Heart left ventricle (tissue), 16 donors: ENCODE measurements at regions not wholly inside any gene's neighbourhood (a gene's known extent, or its start where the extent isn't known, plus 50 kb on each side); places are given as distances from the start of the nearest gene placed in this dataset.

Experiments
- ATAC-seq, 4 donors: fragments of 200-7000 bp; cut with Tn5 transposase; one replicate each; pipeline ENCODE4 v1.9.1; 2020 to 2022; ENCODE audit warnings: moderate library complexity in 4 of 4, mild to moderate bottlenecking in 3 of 4, moderate number of reproducible peaks in 1 of 4
- DNase-seq, 5 donors: peaks; one replicate each; pipeline ENCODE4 v3.0.0-alpha.2; 2020
- H3K27ac ChIP-seq, 12 donors: fragments of 200-600 bp; sonication (generic) in 4 of 12; one replicate each; pipeline versions ENCODE4 v1.5.0 to v1.8.0; 2016 to 2022; ENCODE audit warnings: mild to moderate bottlenecking in 2 of 12
- H3K27me3 ChIP-seq, 9 donors: fragments of 200-600 bp; sonication (generic) in 2 of 9; one replicate each; pipeline versions ENCODE4 v1.5.1 to v1.8.0; 2016 to 2022; ENCODE audit warnings: mild to moderate bottlenecking in 3 of 9
- H3K36me3 ChIP-seq, 9 donors: fragments of 200-600 bp; sonication (generic) in 2 of 9; one replicate each; pipeline versions ENCODE4 v1.5.0 to v1.8.0; 2018 to 2022; ENCODE audit warnings: mild to moderate bottlenecking in 2 of 9
- H3K4me1 ChIP-seq, 12 donors: fragments of 200-600 bp; sonication (generic) in 4 of 12; one replicate each; pipeline versions ENCODE4 v1.5.0 to v1.8.0; 2016 to 2022; ENCODE audit warnings: mild to moderate bottlenecking in 3 of 12
- H3K4me3 ChIP-seq, 12 donors: fragments of 200-600 bp; sonication (generic) in 4 of 12; one replicate each; pipeline versions ENCODE4 v1.5.0 to v1.8.0; 2017 to 2022; ENCODE audit warnings: mild to moderate bottlenecking in 9 of 12, moderate library complexity in 4 of 12
- H3K9me3 ChIP-seq, 12 donors: fragments of 200-600 bp; sonication (generic) in 4 of 12; one replicate each; pipeline versions ENCODE4 v1.5.0 to v1.8.0; 2016 to 2022; ENCODE audit warnings: mild to moderate bottlenecking in 1 of 12
- POLR2A ChIP-seq, 2 donors: fragments of 450-650 bp; IDR thresholded peaks; one replicate each; pipeline ENCODE4 v1.6.1; 2017; ENCODE audit warnings: antibody characterized with exemption in 2 of 2, mild to moderate bottlenecking in 2 of 2, moderate library complexity in 2 of 2
- WGBS, 4 donors: extraction: QIAGEN DNeasy Blood & Tissue Kit in 2 of 4; methylation state at CpG; one replicate each; pipeline versions ENCODE4 v1.1.5 to v1.1.7; 2013 to 2018; 5-methylcytosine and 5-hydroxymethylcytosine counted together
- intact Hi-C, 10 donors: fragments of 100-400 bp; cut with DNase I; formaldehyde crosslinking; loops; one replicate each; pipeline versions ENCODE4 v1.11.1 to v1.14.2; 2022
- TF ChIP-seq, protein P1 (sequence below), 12 donors: fragments of 200-600 bp; sonication (generic) in 4 of 12; IDR thresholded peaks; one replicate each; pipeline versions ENCODE4 v1.5.0 to v1.8.0; 2018 to 2022; ENCODE audit warnings: antibody characterized with exemption in 12 of 12, mild to moderate bottlenecking in 5 of 12
- donor health status: ischemic (EF 13 %, LVEDD 7.1; RV severe dilation, severe dysfunction).
- donor health status: healthy with polysubstance abuse.
- donor health status: DM: no; HTN: yes; CAD: no.
- donor health status: DM: no; HTN: no; CAD: no.
- donor health status: ischemic (EF 25% LVEDD 6.9; RV normal size, moderate dysfunction).
- donor health status: ischemic (EF 25% LVEDD 5.7; RV mildly dilated, moderate dysfunction).
- donor health status: healthy.
- donor health status: DM: yes; HTN: yes; CAD: no.
- donor health status: ischemic (EF 35%, LVEDD 5.7; RV mildly dilated, moderate dysfunction).
- donor health status: nonischemic (EF 11% LVEDD 7.7; RV severe dilation, severe dysfunction).
- donor health status: DM: yes; HTN: yes; CAD: no.
- donor health status: PGD.
- donor health status: ischemic (EF 29% LVEDD 5.4; RV normal size, mild dysfunction).
- donor health status: nonischemic (EF 23%, LVEDD 6.1; RV moderate dilation, normal function).

DNA sequence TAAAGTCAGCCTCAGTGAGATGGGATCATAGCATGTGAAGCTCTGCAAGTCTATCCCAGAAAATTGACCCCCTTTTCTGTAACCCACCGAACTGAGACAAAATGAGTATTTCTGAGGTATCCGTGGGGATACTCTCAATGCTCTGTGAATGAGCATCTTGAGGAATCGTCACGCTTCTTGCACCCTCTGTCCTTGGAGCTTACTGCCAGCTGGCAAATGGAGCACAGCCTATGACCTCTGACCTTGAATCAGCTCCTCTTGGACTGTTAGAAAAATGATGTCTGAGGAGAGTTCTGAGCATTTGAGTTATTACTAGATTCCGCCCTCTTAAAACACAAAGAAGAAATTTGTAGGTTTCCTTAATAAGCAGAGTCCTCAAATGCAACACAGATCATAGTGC, 342.1 kb downstream of the ZFHX3 start:
- Histone ChIP-seq H3K9me3 (peaks cover 0 to 20% (median 5%) of the 10 kb centered on the region in 12 donors), H3K27me3 (no peaks in the 10 kb centered on the region), H3K4me3 (no peak overlapping the region), H3K36me3 (no peaks in the 10 kb centered on the region), H3K27ac (no peak overlapping the region), H3K4me1 (no peaks in the 10 kb centered on the region)
- TF ChIP-seq, protein P1, sequence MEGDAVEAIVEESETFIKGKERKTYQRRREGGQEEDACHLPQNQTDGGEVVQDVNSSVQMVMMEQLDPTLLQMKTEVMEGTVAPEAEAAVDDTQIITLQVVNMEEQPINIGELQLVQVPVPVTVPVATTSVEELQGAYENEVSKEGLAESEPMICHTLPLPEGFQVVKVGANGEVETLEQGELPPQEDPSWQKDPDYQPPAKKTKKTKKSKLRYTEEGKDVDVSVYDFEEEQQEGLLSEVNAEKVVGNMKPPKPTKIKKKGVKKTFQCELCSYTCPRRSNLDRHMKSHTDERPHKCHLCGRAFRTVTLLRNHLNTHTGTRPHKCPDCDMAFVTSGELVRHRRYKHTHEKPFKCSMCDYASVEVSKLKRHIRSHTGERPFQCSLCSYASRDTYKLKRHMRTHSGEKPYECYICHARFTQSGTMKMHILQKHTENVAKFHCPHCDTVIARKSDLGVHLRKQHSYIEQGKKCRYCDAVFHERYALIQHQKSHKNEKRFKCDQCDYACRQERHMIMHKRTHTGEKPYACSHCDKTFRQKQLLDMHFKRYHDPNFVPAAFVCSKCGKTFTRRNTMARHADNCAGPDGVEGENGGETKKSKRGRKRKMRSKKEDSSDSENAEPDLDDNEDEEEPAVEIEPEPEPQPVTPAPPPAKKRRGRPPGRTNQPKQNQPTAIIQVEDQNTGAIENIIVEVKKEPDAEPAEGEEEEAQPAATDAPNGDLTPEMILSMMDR (IDR thresholded peaks at IDR 0.05) = no peak
- TF ChIP-seq POLR2A (IDR thresholded peaks at IDR 0.05) = no peak
- 79 to 86% (median 82%) methylated on average over 5 of the region's 5 CpGs for WGBS, 4 donors
- ATAC-seq (no peak), DNase-seq (no peak)
- intact Hi-C loops = no loop called here

DNA sequence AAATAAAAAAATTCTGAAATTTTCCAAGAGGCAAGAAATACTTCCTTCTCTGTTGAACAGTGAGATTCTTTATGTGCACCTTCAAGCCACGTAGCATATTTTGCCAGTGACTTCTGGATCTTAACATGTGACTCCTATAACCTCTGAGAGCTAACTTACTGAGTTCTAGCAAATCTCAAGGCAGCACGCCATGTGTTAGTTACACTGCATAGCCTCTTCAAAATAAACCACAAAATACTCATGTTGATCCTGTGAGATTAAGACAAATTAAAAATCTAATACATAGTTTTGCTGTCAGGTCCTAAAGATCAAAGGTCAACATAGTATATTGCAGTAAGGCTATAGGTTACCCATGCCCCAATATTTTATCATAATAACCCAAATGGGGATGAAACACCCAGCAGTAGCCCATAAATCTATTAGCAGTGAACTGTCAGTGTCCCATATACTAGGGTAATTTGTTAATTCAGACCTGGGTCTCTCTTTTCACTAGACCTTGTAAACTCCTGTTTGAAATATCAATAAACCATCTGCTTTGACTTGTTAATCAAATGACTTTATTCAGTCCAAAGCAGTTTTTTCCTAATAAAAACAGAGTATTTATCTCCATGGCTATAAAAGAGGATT, 343.1 kb downstream of the ZFHX3 start:
- Histone ChIP-seq H3K27me3 (no peaks in the 10 kb centered on the region), H3K4me3 (no peak overlapping the region), H3K9me3 (peaks cover 0 to 10% (median under 1%) of the 10 kb centered on the region in 12 donors), H3K27ac (no peak overlapping the region), H3K36me3 (no peaks in the 10 kb centered on the region), H3K4me1 (no peaks in the 10 kb centered on the region)
- no peak for TF ChIP-seq POLR2A (IDR thresholded peaks at IDR 0.05)
- TF ChIP-seq, protein P1 (IDR thresholded peaks at IDR 0.05) = no peak
- intact Hi-C loops = no loop called here
- no peak for ATAC-seq
- 89 to 93% (median 91%) methylated on average over 2 of the region's 2 CpGs for WGBS, 4 donors
- no peak for DNase-seq

DNA sequence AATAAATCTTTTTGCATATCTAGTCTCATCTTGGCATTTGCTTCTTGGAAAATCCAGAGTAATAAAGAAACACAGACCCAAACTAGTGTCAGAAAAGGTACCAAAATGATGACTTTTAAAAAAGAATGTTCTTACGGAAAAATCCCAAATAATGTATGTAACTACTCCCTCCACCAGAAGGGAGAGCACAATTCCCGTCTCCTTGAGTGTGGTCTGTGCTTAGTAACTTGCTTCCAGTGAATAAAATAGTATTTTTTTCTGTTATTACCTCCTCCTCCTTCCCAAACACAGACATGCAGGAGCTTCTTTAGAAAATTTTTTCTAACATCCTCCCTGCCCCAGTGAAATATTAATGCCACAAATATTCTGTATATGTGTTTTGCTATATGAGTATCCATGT, 358.1 kb downstream of the ZFHX3 start:
- Histone ChIP-seq H3K36me3 (no peaks in the 10 kb centered on the region), H3K4me1 (no peaks in the 10 kb centered on the region), H3K27ac (no peak overlapping the region), H3K27me3 (no peaks in the 10 kb centered on the region), H3K9me3 (peaks cover 0 to 2% (median 0%) of the 10 kb centered on the region in 12 donors), H3K4me3 (no peak overlapping the region)
- ATAC-seq (no peak), DNase-seq (no peak)
- TF ChIP-seq POLR2A (IDR thresholded peaks at IDR 0.05) = no peak
- TF ChIP-seq, protein P1 (IDR thresholded peaks at IDR 0.05) = peak in 3 of 12 donors; percentile 7 to 29 (median 12)
- WGBS, 4 donors = 75 to 79% (median 77%) methylated on average over 2 of the region's 2 CpGs
- intact Hi-C loops = no loop called here

DNA sequence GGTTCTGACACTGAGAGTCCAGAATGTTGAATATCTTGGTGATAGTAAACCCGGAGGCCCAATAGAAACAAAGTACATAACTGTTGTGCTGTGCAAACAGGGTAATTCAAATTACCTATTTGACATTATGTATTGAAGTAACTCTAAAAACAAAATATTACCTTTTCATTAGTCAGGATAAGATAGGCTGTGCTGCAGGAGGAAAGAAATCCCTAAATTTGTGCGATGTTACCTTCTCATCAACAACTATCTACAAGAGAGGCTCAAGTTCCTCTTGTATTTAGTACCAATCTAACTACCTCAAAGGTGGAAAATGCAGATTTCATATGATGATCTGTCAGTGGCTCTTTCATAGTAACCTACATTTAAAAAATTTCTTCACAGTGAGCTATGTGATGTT, 367.2 kb downstream of the ZFHX3 start:
- TF ChIP-seq, protein P1 (IDR thresholded peaks at IDR 0.05) = no peak
- no peak for TF ChIP-seq POLR2A (IDR thresholded peaks at IDR 0.05)
- H3K27ac ChIP-seq = no peak overlapping the region
- no peak for DNase-seq
- H3K9me3 ChIP-seq = peaks cover 0 to 8% (median 0%) of the 10 kb centered on the region in 12 donors
- WGBS, 4 donors = 95 to 99% (median 97%) methylated on average over 2 of the region's 2 CpGs
- no peak overlapping the region for H3K4me3 ChIP-seq
- ATAC-seq = no peak
- no peaks in the 10 kb centered on the region for H3K27me3 ChIP-seq
- H3K36me3 ChIP-seq = no peaks in the 10 kb centered on the region
- H3K4me1 ChIP-seq = no peaks in the 10 kb centered on the region
- intact Hi-C loops = no loop called here
